H1 (cell line): ENCODE measurements at regions not wholly inside any gene's neighbourhood (a gene's known extent, or its start where the extent isn't known, plus 50 kb on each side); places are given as distances from the start of the nearest gene placed in this dataset.

ENCODE experiments used
- GABPA ChIP-seq: IDR thresholded peaks from 2 replicates; pipeline ENCODE4 v1.6.1; 2011; ENCODE audit warnings: mild to moderate bottlenecking, low read length, moderate library complexity, borderline replicate concordance; ENCODE audit not compliant: insufficient read depth
- NRF1 ChIP-seq: IDR thresholded peaks from 2 replicates; pipeline ENCODE4 v1.6.1; 2011; ENCODE audit warnings: mild to moderate bottlenecking, low read depth, low read length, improper control_type of control experiment
- POU5F1 ChIP-seq: IDR thresholded peaks from 2 replicates; pipeline ENCODE4 v1.6.1; 2011; ENCODE audit warnings: low read depth, mild to moderate bottlenecking, low read length, moderate library complexity
- RBBP5 ChIP-seq: IDR thresholded peaks from 2 replicates; pipeline ENCODE4 v1.7.1; 2012; ENCODE audit warnings: low read depth, mild to moderate bottlenecking, inconsistent platforms, low read length, moderate library complexity, borderline replicate concordance
- RFX5 ChIP-seq: IDR thresholded peaks from 2 replicates; pipeline ENCODE4 v1.6.1; 2011; ENCODE audit warnings: low read depth, low read length, improper control_type of control experiment, borderline replicate concordance
- RXRA ChIP-seq: IDR thresholded peaks from 2 replicates; pipeline ENCODE4 v1.6.1; 2011; ENCODE audit warnings: low read depth, mild to moderate bottlenecking, low read length, moderate library complexity; ENCODE audit not compliant: insufficient read depth
- SAP30 ChIP-seq: fragments of 300-600 bp; sonication (generic); IDR thresholded peaks from 2 replicates; pipeline ENCODE4 v1.7.1; 2012; ENCODE audit warnings: low read length, moderate library complexity, mild to moderate bottlenecking, inconsistent platforms; ENCODE audit not compliant: insufficient read depth, insufficient replicate concordance
- SIRT6 ChIP-seq: IDR thresholded peaks from one replicate; pipeline ENCODE4 v1.7.1; 2012; ENCODE audit warnings: low read length, inconsistent platforms
- TBP ChIP-seq: IDR thresholded peaks from 2 replicates; pipeline ENCODE4 v1.6.1; 2011; ENCODE audit warnings: low read depth, low read length, improper control_type of control experiment
- USF2 ChIP-seq: IDR thresholded peaks from 2 replicates; pipeline ENCODE4 v1.6.1; 2011; ENCODE audit warnings: low read length, improper control_type of control experiment
- TF ChIP-seq, protein P1 (sequence below): fragments of 300-600 bp; sonication (generic); IDR thresholded peaks from 2 replicates; pipeline ENCODE4 v1.7.1; 2012; ENCODE audit warnings: low read length, moderate library complexity, mild to moderate bottlenecking, inconsistent platforms; ENCODE audit not compliant: insufficient replicate concordance

GRCh38 chrY:8888371-8888770 lies 448.9 kb upstream of the TSPY4 start (continued):
- TF ChIP-seq, protein P1, sequence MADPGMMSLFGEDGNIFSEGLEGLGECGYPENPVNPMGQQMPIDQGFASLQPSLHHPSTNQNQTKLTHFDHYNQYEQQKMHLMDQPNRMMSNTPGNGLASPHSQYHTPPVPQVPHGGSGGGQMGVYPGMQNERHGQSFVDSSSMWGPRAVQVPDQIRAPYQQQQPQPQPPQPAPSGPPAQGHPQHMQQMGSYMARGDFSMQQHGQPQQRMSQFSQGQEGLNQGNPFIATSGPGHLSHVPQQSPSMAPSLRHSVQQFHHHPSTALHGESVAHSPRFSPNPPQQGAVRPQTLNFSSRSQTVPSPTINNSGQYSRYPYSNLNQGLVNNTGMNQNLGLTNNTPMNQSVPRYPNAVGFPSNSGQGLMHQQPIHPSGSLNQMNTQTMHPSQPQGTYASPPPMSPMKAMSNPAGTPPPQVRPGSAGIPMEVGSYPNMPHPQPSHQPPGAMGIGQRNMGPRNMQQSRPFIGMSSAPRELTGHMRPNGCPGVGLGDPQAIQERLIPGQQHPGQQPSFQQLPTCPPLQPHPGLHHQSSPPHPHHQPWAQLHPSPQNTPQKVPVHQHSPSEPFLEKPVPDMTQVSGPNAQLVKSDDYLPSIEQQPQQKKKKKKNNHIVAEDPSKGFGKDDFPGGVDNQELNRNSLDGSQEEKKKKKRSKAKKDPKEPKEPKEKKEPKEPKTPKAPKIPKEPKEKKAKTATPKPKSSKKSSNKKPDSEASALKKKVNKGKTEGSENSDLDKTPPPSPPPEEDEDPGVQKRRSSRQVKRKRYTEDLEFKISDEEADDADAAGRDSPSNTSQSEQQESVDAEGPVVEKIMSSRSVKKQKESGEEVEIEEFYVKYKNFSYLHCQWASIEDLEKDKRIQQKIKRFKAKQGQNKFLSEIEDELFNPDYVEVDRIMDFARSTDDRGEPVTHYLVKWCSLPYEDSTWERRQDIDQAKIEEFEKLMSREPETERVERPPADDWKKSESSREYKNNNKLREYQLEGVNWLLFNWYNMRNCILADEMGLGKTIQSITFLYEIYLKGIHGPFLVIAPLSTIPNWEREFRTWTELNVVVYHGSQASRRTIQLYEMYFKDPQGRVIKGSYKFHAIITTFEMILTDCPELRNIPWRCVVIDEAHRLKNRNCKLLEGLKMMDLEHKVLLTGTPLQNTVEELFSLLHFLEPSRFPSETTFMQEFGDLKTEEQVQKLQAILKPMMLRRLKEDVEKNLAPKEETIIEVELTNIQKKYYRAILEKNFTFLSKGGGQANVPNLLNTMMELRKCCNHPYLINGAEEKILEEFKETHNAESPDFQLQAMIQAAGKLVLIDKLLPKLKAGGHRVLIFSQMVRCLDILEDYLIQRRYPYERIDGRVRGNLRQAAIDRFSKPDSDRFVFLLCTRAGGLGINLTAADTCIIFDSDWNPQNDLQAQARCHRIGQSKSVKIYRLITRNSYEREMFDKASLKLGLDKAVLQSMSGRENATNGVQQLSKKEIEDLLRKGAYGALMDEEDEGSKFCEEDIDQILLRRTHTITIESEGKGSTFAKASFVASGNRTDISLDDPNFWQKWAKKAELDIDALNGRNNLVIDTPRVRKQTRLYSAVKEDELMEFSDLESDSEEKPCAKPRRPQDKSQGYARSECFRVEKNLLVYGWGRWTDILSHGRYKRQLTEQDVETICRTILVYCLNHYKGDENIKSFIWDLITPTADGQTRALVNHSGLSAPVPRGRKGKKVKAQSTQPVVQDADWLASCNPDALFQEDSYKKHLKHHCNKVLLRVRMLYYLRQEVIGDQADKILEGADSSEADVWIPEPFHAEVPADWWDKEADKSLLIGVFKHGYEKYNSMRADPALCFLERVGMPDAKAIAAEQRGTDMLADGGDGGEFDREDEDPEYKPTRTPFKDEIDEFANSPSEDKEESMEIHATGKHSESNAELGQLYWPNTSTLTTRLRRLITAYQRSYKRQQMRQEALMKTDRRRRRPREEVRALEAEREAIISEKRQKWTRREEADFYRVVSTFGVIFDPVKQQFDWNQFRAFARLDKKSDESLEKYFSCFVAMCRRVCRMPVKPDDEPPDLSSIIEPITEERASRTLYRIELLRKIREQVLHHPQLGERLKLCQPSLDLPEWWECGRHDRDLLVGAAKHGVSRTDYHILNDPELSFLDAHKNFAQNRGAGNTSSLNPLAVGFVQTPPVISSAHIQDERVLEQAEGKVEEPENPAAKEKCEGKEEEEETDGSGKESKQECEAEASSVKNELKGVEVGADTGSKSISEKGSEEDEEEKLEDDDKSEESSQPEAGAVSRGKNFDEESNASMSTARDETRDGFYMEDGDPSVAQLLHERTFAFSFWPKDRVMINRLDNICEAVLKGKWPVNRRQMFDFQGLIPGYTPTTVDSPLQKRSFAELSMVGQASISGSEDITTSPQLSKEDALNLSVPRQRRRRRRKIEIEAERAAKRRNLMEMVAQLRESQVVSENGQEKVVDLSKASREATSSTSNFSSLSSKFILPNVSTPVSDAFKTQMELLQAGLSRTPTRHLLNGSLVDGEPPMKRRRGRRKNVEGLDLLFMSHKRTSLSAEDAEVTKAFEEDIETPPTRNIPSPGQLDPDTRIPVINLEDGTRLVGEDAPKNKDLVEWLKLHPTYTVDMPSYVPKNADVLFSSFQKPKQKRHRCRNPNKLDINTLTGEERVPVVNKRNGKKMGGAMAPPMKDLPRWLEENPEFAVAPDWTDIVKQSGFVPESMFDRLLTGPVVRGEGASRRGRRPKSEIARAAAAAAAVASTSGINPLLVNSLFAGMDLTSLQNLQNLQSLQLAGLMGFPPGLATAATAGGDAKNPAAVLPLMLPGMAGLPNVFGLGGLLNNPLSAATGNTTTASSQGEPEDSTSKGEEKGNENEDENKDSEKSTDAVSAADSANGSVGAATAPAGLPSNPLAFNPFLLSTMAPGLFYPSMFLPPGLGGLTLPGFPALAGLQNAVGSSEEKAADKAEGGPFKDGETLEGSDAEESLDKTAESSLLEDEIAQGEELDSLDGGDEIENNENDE: no peak
- no peak for TF ChIP-seq SIRT6
- TF ChIP-seq USF2: no peak
- TF ChIP-seq RXRA: no peak
- TF ChIP-seq TBP: no peak
- TF ChIP-seq SAP30: no peak
- no peak for TF ChIP-seq POU5F1
- no peak for TF ChIP-seq RBBP5
- no peak for TF ChIP-seq GABPA
- no peak for TF ChIP-seq RFX5
- no peak for TF ChIP-seq NRF1
